SU-DHL-6 (cell line): ENCODE measurements at regions not wholly inside any gene's neighbourhood (a gene's known extent, or its start where the extent isn't known, plus 50 kb on each side); places are given as distances from the start of the nearest gene placed in this dataset.

Source experiments
- H2AFZ ChIP-seq: fragments of 200-600 bp; sonication (generic); 2 replicates; pipeline ENCODE4 v1.6.1; 2014; ENCODE audit warnings: low read depth, mild to moderate bottlenecking, moderate library complexity, mixed read lengths, antibody characterized with exemption, low read length; ENCODE audit not compliant: severe bottlenecking
- H3F3A ChIP-seq: fragments of 200-600 bp; shearing (Covaris generic); 2 replicates; pipeline ENCODE4 v1.6.0; 2016; ENCODE audit warnings: antibody characterized with exemption, mild to moderate bottlenecking; ENCODE audit not compliant: insufficient read depth
- H3K27ac ChIP-seq: fragments of 200-600 bp; sonication (generic); 2 replicates; pipeline ENCODE4 v1.5.1; 2016; ENCODE audit warnings: low read depth, mild to moderate bottlenecking, low read length, moderate library complexity, mixed read lengths
- H3K27me3 ChIP-seq: fragments of 200-600 bp; sonication (generic), shearing (Covaris generic); 2 replicates; pipeline ENCODE4 v1.6.0; 2014; ENCODE audit warnings: mild to moderate bottlenecking, low read length
- H3K36me3 ChIP-seq: fragments of 200-600 bp; sonication (generic); 2 replicates; pipeline ENCODE4 v1.6.1; 2014; ENCODE audit warnings: mild to moderate bottlenecking, low read length, mixed read lengths
- H3K4me2 ChIP-seq: fragments of 300-600, 200-600 bp; shearing (Covaris generic), sonication (generic); 2 replicates; pipeline ENCODE4 v1.6.0; 2014; ENCODE audit warnings: low read length, low read depth, mild to moderate bottlenecking; ENCODE audit not compliant: poor library complexity, severe bottlenecking
- H3K4me3 ChIP-seq: fragments of 200-600 bp; sonication (generic); 2 replicates; pipeline ENCODE4 v1.5.1; 2014; ENCODE audit warnings: antibody characterized with exemption, low read length, mild to moderate bottlenecking, mixed read lengths; ENCODE audit not compliant: insufficient read depth, poor library complexity, severe bottlenecking
- H3K79me2 ChIP-seq: fragments of 200-600 bp; sonication (generic); 2 replicates; pipeline ENCODE4 v1.6.1; 2014; ENCODE audit warnings: mild to moderate bottlenecking, low read length, moderate library complexity; ENCODE audit not compliant: insufficient read depth
- H3K9ac ChIP-seq: fragments of 200-600 bp; sonication (generic); 2 replicates; pipeline ENCODE4 v1.7.0; 2014; ENCODE audit warnings: mild to moderate bottlenecking, low read length
- H3K9me2 ChIP-seq: fragments of 200-600 bp; sonication (generic); replicated peaks from 2 replicates; pipeline ENCODE4 v1.6.1; 2014; ENCODE audit warnings: low read length; ENCODE audit not compliant: insufficient read depth
- H3K9me3 ChIP-seq: fragments of 200-600 bp; sonication (generic); 2 replicates; pipeline ENCODE4 v1.6.1; 2014; ENCODE audit warnings: low read length, mixed read lengths; ENCODE audit not compliant: insufficient read depth
- H4K20me1 ChIP-seq: fragments of 200-600 bp; sonication (generic); 2 replicates; pipeline ENCODE4 v1.6.1; 2014; ENCODE audit warnings: low read depth, mild to moderate bottlenecking, antibody characterized with exemption, low read length, moderate library complexity, mixed read lengths
- EZH2phosphoT487 ChIP-seq: fragments of 200-600 bp; sonication (generic), shearing (Covaris generic); conservative IDR thresholded peaks from 2 replicates; pipeline ENCODE4 v1.6.1; 2018; ENCODE audit warnings: mild to moderate bottlenecking, antibody characterized with exemption, low read length, moderate library complexity, mixed read lengths
- TF ChIP-seq, protein P1 (sequence below): fragments of 200-600 bp; sonication (generic); IDR thresholded peaks from one replicate; pipeline ENCODE4 v1.5.1; 2017; ENCODE audit warnings: antibody characterized with exemption, mild to moderate bottlenecking, low read length, moderate library complexity; ENCODE audit not compliant: insufficient read depth, poor library complexity, severe bottlenecking

DNA sequence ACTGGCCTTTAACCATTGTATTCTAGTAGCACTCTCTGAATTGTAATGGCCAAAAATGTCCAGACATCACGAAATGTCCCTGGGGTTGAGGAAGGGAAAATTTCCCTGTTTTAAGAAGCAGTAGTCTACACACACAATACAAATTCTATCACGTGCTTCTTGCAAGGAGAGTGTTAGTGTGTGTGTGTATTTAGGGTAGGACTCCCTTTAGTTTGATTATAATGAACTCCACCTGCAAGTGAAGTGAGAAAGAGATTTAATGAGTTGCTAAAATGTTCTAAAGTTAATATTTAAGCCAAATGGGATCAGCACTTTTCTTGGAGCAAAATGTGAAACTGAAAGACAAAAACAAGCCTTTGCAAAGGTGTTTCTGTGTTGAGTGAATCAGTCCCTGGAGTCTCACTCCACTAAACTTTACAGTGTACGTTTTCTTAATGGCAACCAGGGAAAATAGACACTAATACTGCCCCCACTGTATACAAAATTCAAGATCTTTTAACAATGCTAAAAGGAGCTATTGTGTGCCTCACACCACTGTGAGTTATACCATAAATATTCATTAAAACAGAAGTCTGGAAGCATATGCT, 590.3 kb upstream of the TENM4 start:
- Histone ChIP-seq H3K36me3 (no peaks in the 10 kb centered on the region), H3F3A (no peaks in the 10 kb centered on the region), H3K27ac (no peak overlapping the region), H3K27me3 (no peaks in the 10 kb centered on the region), H4K20me1 (no peaks in the 10 kb centered on the region), H3K4me2 (no peak overlapping the region), H3K9ac (no peak overlapping the region), H3K9me2 (no peaks in the 10 kb centered on the region), H2AFZ (no peak overlapping the region), H3K79me2 (no peaks in the 10 kb centered on the region), H3K4me3 (no peak overlapping the region), H3K9me3 (no peaks in the 10 kb centered on the region)
- TF ChIP-seq, protein P1, sequence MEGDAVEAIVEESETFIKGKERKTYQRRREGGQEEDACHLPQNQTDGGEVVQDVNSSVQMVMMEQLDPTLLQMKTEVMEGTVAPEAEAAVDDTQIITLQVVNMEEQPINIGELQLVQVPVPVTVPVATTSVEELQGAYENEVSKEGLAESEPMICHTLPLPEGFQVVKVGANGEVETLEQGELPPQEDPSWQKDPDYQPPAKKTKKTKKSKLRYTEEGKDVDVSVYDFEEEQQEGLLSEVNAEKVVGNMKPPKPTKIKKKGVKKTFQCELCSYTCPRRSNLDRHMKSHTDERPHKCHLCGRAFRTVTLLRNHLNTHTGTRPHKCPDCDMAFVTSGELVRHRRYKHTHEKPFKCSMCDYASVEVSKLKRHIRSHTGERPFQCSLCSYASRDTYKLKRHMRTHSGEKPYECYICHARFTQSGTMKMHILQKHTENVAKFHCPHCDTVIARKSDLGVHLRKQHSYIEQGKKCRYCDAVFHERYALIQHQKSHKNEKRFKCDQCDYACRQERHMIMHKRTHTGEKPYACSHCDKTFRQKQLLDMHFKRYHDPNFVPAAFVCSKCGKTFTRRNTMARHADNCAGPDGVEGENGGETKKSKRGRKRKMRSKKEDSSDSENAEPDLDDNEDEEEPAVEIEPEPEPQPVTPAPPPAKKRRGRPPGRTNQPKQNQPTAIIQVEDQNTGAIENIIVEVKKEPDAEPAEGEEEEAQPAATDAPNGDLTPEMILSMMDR = no peak
- no peak for TF ChIP-seq EZH2phosphoT487

DNA sequence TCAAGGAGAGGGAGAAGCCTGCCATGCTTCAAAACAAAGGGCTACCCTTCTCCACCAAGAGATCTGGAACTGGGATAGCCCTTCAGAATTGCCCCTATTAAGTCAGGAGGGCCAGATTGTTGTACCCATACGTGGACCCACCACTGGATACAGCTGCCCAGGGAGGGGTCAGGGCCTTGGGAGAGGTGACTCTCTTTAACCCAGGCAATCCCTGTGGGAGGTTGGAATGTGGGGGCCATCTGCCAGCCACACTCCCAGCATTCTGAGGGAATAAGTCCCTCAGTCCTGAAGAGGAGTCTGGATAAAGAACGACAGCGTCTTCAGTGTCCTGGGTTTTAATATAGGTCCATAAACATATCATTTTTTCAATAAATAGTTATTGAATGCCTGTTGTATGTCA, 588.2 kb upstream of the TENM4 start:
- no peaks in the 10 kb centered on the region for H3K9me2 ChIP-seq
- TF ChIP-seq, protein P1 = no peak
- TF ChIP-seq EZH2phosphoT487 = no peak
- H2AFZ ChIP-seq = no peak overlapping the region
- H3K27ac ChIP-seq = no peak overlapping the region
- no peaks in the 10 kb centered on the region for H3K27me3 ChIP-seq
- H4K20me1 ChIP-seq = no peaks in the 10 kb centered on the region
- H3K36me3 ChIP-seq = no peaks in the 10 kb centered on the region
- H3K4me3 ChIP-seq = no peak overlapping the region
- H3K79me2 ChIP-seq = no peaks in the 10 kb centered on the region
- H3K9me3 ChIP-seq = no peaks in the 10 kb centered on the region
- no peaks in the 10 kb centered on the region for H3F3A ChIP-seq
- no peak overlapping the region for H3K9ac ChIP-seq
- H3K4me2 ChIP-seq = no peak overlapping the region

DNA sequence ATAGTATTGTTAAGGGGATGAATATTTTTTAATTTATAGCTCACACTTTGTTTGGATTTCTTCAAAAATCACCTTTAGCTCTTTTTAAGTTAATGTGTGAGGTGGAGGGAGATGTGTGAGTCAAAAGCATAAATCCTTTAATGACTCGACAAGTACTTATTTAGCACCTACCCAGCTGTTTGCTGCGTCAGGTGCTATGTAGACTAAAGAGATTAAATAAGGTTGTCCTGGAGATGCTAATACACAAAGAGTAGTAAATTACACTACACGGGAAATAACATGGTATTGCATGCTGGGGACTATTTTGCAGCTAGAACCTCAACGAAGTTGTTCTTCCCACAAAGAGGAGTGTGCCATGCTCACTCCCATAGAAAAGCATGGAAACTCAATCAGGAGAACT, 583.3 kb upstream of the TENM4 start:
- Histone ChIP-seq H4K20me1 (no peaks in the 10 kb centered on the region), H2AFZ (no peak overlapping the region), H3K9me3 (no peaks in the 10 kb centered on the region), H3K27me3 (no peaks in the 10 kb centered on the region), H3K9ac (no peak overlapping the region), H3F3A (no peaks in the 10 kb centered on the region), H3K4me3 (no peak overlapping the region), H3K79me2 (no peaks in the 10 kb centered on the region), H3K36me3 (no peaks in the 10 kb centered on the region), H3K27ac (no peak overlapping the region), H3K4me2 (no peak overlapping the region), H3K9me2 (no peaks in the 10 kb centered on the region)
- TF ChIP-seq, protein P1 = no peak
- TF ChIP-seq EZH2phosphoT487 = no peak
